ENCODE measurements at regions not wholly inside any gene's neighbourhood (a gene's known extent, or its start where the extent isn't known, plus 50 kb on each side); places are given as distances from the start of the nearest gene placed in this dataset.

DNA sequence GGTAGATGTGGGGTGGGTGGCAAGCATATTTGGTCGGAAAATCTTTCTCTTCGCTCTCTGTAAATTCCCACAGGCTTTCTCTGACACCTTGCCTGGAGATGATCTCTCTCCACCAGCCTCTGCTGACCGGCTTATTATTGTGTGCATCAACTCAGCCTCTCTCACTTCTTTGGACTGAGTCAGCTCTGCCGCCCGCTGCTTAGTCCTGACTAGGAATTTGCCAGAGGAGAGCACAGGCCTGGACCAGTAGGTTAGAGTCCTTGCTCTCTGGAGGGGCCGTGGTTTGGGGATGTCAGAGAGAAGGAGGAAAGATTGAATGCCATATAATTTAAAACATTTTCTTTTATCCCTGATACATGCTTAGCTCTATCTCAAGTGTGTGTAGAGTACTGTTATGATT lies 242.6 kb upstream of the THSD7B start:
- Histone ChIP-seq H3K27me3 (ENCODE audit: insufficient read depth, low read depth, low read length) (no peaks in the 10 kb centered on the region), H3K36me3 (ENCODE audit: insufficient read depth, low read length) (no peaks in the 10 kb centered on the region), H4K20me1 (ENCODE audit: insufficient read depth) (no peaks in the 10 kb centered on the region), H3K9me3 (ENCODE audit: low read length) (no peaks in the 10 kb centered on the region), H3K4me2 (ENCODE audit: low read length) (no peak overlapping the region), H3K79me2 (replicated peaks; ENCODE audit: insufficient read depth, low read length) (no peaks in the 10 kb centered on the region), H3K9me2 (ENCODE audit: insufficient read depth, low read length) (no peaks in the 10 kb centered on the region), H3K4me3 (ENCODE audit: low read length) (no peak overlapping the region), H2AFZ (ENCODE audit: low read depth, low read length) (no peak overlapping the region), H3F3A (ENCODE audit: insufficient read depth, low read length, poor library complexity, severe bottlenecking) (no peaks in the 10 kb centered on the region), H3K27ac (ENCODE audit: low read length) (no peak overlapping the region), H3K9ac (ENCODE audit: low read length) (no peak overlapping the region)
- no peak for TF ChIP-seq MXI1 (conservative IDR thresholded peaks at IDR 0.05; ENCODE audit: poor library complexity, severe bottlenecking)
- no peak for TF ChIP-seq EP300 (conservative IDR thresholded peaks at IDR 0.05; ENCODE audit: poor library complexity, severe bottlenecking)
- TF ChIP-seq SMC3 (conservative IDR thresholded peaks at IDR 0.05; ENCODE audit: poor library complexity), result no peak
- TF ChIP-seq REST (IDR thresholded peaks at IDR 0.05; ENCODE audit: borderline replicate concordance), result no peak
- TF ChIP-seq TAF1 (IDR thresholded peaks at IDR 0.05; ENCODE audit: low read depth), result no peak
- TF ChIP-seq POLR2AphosphoS5 (IDR thresholded peaks at IDR 0.05), result no peak
- TF ChIP-seq RAD21 (conservative IDR thresholded peaks at IDR 0.05), result no peak
- no peak for TF ChIP-seq EZH2 (IDR thresholded peaks at IDR 0.05; ENCODE audit: borderline replicate concordance, insufficient read depth, low read length, poor library complexity, severe bottlenecking)
- TF ChIP-seq, protein P1, sequence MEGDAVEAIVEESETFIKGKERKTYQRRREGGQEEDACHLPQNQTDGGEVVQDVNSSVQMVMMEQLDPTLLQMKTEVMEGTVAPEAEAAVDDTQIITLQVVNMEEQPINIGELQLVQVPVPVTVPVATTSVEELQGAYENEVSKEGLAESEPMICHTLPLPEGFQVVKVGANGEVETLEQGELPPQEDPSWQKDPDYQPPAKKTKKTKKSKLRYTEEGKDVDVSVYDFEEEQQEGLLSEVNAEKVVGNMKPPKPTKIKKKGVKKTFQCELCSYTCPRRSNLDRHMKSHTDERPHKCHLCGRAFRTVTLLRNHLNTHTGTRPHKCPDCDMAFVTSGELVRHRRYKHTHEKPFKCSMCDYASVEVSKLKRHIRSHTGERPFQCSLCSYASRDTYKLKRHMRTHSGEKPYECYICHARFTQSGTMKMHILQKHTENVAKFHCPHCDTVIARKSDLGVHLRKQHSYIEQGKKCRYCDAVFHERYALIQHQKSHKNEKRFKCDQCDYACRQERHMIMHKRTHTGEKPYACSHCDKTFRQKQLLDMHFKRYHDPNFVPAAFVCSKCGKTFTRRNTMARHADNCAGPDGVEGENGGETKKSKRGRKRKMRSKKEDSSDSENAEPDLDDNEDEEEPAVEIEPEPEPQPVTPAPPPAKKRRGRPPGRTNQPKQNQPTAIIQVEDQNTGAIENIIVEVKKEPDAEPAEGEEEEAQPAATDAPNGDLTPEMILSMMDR (IDR thresholded peaks at IDR 0.05; ENCODE audit: poor library complexity, severe bottlenecking), result no peak

DNA sequence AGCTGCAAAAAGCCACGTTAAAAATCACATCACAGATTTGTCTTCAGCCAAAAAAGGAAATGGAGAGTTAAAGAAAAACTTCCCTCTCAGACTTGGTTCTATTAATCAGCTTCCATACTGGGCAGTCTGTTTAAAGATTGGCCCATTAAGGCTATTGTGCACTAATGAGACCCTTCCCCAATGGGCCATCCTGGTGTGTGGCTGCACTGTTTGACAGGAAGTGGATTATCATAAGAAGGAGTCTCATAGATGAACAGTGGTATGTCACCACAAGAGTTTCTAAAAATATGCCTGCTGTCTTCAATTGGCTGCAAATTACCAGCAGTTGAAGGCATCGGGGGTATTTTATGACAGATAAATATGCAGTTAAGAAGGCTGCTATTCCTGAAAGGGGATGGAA lies 247.6 kb upstream of the THSD7B start:
- Histone ChIP-seq H3K4me3 (ENCODE audit: low read length) (peak overlapping the region; percentile 38), H3K27me3 (ENCODE audit: insufficient read depth, low read depth, low read length) (no peaks in the 10 kb centered on the region), H3K79me2 (replicated peaks; ENCODE audit: insufficient read depth, low read length) (no peaks in the 10 kb centered on the region), H3F3A (ENCODE audit: insufficient read depth, low read length, poor library complexity, severe bottlenecking) (no peaks in the 10 kb centered on the region), H2AFZ (ENCODE audit: low read depth, low read length) (no peak overlapping the region), H3K9ac (ENCODE audit: low read length) (no peak overlapping the region), H4K20me1 (ENCODE audit: insufficient read depth) (no peaks in the 10 kb centered on the region), H3K9me3 (ENCODE audit: low read length) (no peaks in the 10 kb centered on the region), H3K36me3 (ENCODE audit: insufficient read depth, low read length) (no peaks in the 10 kb centered on the region), H3K4me2 (ENCODE audit: low read length) (no peak overlapping the region), H3K9me2 (ENCODE audit: insufficient read depth, low read length) (no peaks in the 10 kb centered on the region), H3K27ac (ENCODE audit: low read length) (no peak overlapping the region)
- TF ChIP-seq SMC3 (conservative IDR thresholded peaks at IDR 0.05; ENCODE audit: poor library complexity) (no peak), POLR2AphosphoS5 (IDR thresholded peaks at IDR 0.05) (peak; percentile 45)

- Histone ChIP-seq H3K9ac (ENCODE audit: low read length) (no peak overlapping the region), H3K27ac (ENCODE audit: low read length) (no peak overlapping the region), H3K4me2 (ENCODE audit: low read length) (no peak overlapping the region), H4K20me1 (ENCODE audit: insufficient read depth) (no peaks in the 10 kb centered on the region), H3K79me2 (replicated peaks; ENCODE audit: insufficient read depth, low read length) (no peaks in the 10 kb centered on the region), H3K9me3 (ENCODE audit: low read length) (no peaks in the 10 kb centered on the region), H3K36me3 (ENCODE audit: insufficient read depth, low read length) (no peaks in the 10 kb centered on the region), H2AFZ (ENCODE audit: low read depth, low read length) (no peak overlapping the region), H3K4me3 (ENCODE audit: low read length) (no peak overlapping the region), H3K27me3 (ENCODE audit: insufficient read depth, low read depth, low read length) (no peaks in the 10 kb centered on the region), H3F3A (ENCODE audit: insufficient read depth, low read length, poor library complexity, severe bottlenecking) (no peaks in the 10 kb centered on the region), H3K9me2 (ENCODE audit: insufficient read depth, low read length) (no peaks in the 10 kb centered on the region)
- TF ChIP-seq RAD21 (conservative IDR thresholded peaks at IDR 0.05) (no peak), TAF1 (IDR thresholded peaks at IDR 0.05; ENCODE audit: low read depth) (no peak), REST (IDR thresholded peaks at IDR 0.05; ENCODE audit: borderline replicate concordance) (no peak), POLR2AphosphoS5 (IDR thresholded peaks at IDR 0.05) (no peak), SMC3 (conservative IDR thresholded peaks at IDR 0.05; ENCODE audit: poor library complexity) (no peak), MXI1 (conservative IDR thresholded peaks at IDR 0.05; ENCODE audit: poor library complexity, severe bottlenecking) (no peak), EZH2 (IDR thresholded peaks at IDR 0.05; ENCODE audit: borderline replicate concordance, insufficient read depth, low read length, poor library complexity, severe bottlenecking) (no peak), EP300 (conservative IDR thresholded peaks at IDR 0.05; ENCODE audit: poor library complexity, severe bottlenecking) (no peak)
- TF ChIP-seq, protein P1 (IDR thresholded peaks at IDR 0.05; ENCODE audit: poor library complexity, severe bottlenecking), result no peak
Measured at GRCh38 chr2:136510244-136510643, 255.1 kb upstream of the THSD7B start.

Data from neural cell (in vitro differentiated cells).